ENCODE measurements at regions not wholly inside any gene's neighbourhood (a gene's known extent, or its start where the extent isn't known, plus 50 kb on each side); places are given as distances from the start of the nearest gene placed in this dataset.

DNA sequence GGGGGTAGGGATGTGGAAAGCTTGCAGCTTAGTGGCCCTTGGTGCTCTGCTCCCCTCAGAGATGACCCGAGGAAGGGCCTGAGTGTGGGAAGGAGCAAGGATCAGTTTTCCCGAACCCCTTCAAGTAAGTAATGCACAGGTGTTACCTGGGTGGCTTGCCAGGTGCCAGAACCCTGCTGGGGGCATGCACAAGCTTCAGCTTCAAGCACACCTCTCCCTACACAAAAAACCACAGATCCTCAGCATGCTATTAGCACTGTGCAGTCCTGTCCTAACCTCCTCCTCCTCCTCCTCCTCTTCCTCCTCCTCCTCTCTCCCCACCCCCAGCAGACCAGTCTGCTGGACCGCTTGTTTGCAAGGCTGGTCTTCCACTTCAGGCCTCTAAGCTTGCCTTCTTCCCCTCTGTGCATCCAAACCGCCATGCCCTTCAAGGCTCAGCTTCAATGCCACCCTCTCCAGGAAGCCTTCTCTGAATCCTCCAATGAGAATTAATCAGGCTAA, 114.8 kb downstream of the ACAA2 start:
- Mint-ChIP-seq H3K4me1 (no peaks in the 10 kb centered on the region), H3K9me3 (no peaks in the 10 kb centered on the region), H3K4me3 (no peak overlapping the region), H3K36me3 (no peaks in the 10 kb centered on the region), H3K27ac (no peak overlapping the region), H3K27me3 (peaks cover 3 to 5% of the 10 kb centered on the region in 2 donors)
- no peak for ATAC-seq (replicated peaks in 1 of 4)
- Histone ChIP-seq H3K36me3 (ENCODE audit: control insufficient read depth in 2 of 2, extremely low read depth in 1 of 2, insufficient read depth in 1 of 2, low read length in 1 of 2) (no peaks in the 10 kb centered on the region), H3K27me3 (replicated peaks in 1 of 2; ENCODE audit: control insufficient read depth in 2 of 2, extremely low read depth in 1 of 2, insufficient read depth in 2 of 2, low read length in 1 of 2) (peaks cover 0 to 8% of the 10 kb centered on the region in 2 experiments), H3K4me1 (ENCODE audit: control insufficient read depth in 1 of 2, extremely low read depth in 1 of 2, insufficient read depth in 2 of 2, low read length in 2 of 2) (no peaks in the 10 kb centered on the region), H3K27ac (ENCODE audit: low read length) (no peak overlapping the region), H3K9me3 (no peaks in the 10 kb centered on the region), H3K4me3 (ENCODE audit: control insufficient read depth in 1 of 2, extremely low read depth in 1 of 2, low read length in 1 of 2) (no peak overlapping the region)
- WGBS (ENCODE audit: insufficient coverage): 90% methylated on average over 3 of the region's 4 CpGs
- ChIA-PET POLR2A (no interaction called here), CTCF (no interaction called here)
- no peak for DNase-seq

DNA sequence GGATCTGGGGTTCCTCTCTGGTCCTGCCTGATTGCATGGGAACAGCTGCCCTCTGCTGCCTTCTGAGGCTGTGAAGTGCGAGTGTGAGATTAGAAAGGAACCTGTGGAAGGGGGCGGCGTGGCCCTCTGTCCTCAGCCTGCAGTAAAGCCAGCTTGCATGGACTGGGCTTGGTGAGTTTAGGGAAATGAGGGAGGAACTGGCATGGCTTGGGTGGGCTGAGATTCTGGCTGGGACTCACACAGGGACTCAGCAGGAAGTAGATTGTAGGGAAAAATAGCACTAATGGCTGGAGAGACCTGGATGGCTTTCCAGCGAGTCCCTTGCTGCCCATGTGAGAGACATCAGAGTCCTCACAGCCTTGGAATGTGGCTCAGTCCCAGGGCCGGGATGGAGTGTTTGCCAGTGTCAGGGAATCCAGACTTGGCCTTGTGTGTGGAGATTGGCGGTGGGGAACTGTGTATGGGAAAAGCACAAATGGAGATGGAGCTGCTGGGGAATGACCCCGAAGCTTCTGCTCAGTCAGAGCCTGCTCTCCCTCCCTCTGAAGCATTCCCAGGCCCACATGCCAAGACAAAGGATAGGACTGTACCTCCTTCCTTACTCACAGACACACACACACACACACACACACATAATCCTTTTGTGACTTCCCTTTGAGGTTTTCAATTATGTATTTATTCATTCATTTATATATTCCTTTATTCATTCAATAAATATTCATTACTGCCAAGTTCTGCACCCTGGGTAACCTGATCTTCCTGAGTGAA, 115.4 kb downstream of the ACAA2 start:
- ChIA-PET POLR2A (no interaction called here), CTCF (no interaction called here)
- Mint-ChIP-seq H3K36me3 (no peaks in the 10 kb centered on the region), H3K4me3 (no peak overlapping the region), H3K9me3 (no peaks in the 10 kb centered on the region), H3K27ac (no peak overlapping the region), H3K27me3 (peaks cover 3 to 5% of the 10 kb centered on the region in 2 donors), H3K4me1 (no peaks in the 10 kb centered on the region)
- H3K27ac ChIP-seq (ENCODE audit: low read length): no peak overlapping the region
- no peak overlapping the region for H3K4me3 ChIP-seq (ENCODE audit: control insufficient read depth in 1 of 2, extremely low read depth in 1 of 2, low read length in 1 of 2)
- H3K9me3 ChIP-seq: no peaks in the 10 kb centered on the region
- 85% methylated on average over 4 of the region's 7 CpGs for WGBS (ENCODE audit: insufficient coverage)
- H3K27me3 ChIP-seq (replicated peaks in 1 of 2; ENCODE audit: control insufficient read depth in 2 of 2, extremely low read depth in 1 of 2, insufficient read depth in 2 of 2, low read length in 1 of 2): peaks cover 0 to 8% of the 10 kb centered on the region in 2 experiments
- no peaks in the 10 kb centered on the region for H3K4me1 ChIP-seq (ENCODE audit: control insufficient read depth in 1 of 2, extremely low read depth in 1 of 2, insufficient read depth in 2 of 2, low read length in 2 of 2)
- H3K36me3 ChIP-seq (ENCODE audit: control insufficient read depth in 2 of 2, extremely low read depth in 1 of 2, insufficient read depth in 1 of 2, low read length in 1 of 2): no peaks in the 10 kb centered on the region
- no peak for ATAC-seq (replicated peaks in 1 of 4)
- DNase-seq: no peak

GRCh38 chr18:49697049-49697448, 116.3 kb downstream of the ACAA2 start:
- no peak overlapping the region for H3K4me3 Mint-ChIP-seq
- no peak for ATAC-seq (replicated peaks in 1 of 4)
- Histone ChIP-seq H3K27me3 (replicated peaks in 1 of 2; ENCODE audit: control insufficient read depth in 2 of 2, extremely low read depth in 1 of 2, insufficient read depth in 2 of 2, low read length in 1 of 2) (peaks cover 0 to 8% of the 10 kb centered on the region in 2 experiments), H3K9me3 (no peaks in the 10 kb centered on the region), H3K27ac (ENCODE audit: low read length) (no peak overlapping the region), H3K4me3 (ENCODE audit: control insufficient read depth in 1 of 2, extremely low read depth in 1 of 2, low read length in 1 of 2) (no peak overlapping the region), H3K4me1 (ENCODE audit: control insufficient read depth in 1 of 2, extremely low read depth in 1 of 2, insufficient read depth in 2 of 2, low read length in 2 of 2) (no peaks in the 10 kb centered on the region), H3K36me3 (ENCODE audit: control insufficient read depth in 2 of 2, extremely low read depth in 1 of 2, insufficient read depth in 1 of 2, low read length in 1 of 2) (no peaks in the 10 kb centered on the region)
- no peaks in the 10 kb centered on the region for H3K9me3 Mint-ChIP-seq
- no peak overlapping the region for H3K27ac Mint-ChIP-seq
- no peak for DNase-seq
- H3K27me3 Mint-ChIP-seq: peaks cover 3 to 5% of the 10 kb centered on the region in 2 donors
- H3K4me1 Mint-ChIP-seq: no peaks in the 10 kb centered on the region
- CTCF ChIA-PET: no interaction called here
- no peaks in the 10 kb centered on the region for H3K36me3 Mint-ChIP-seq
- 76% methylated on average over 3 of the region's 4 CpGs for WGBS (ENCODE audit: insufficient coverage)
- POLR2A ChIA-PET: no interaction called here

- H3K27me3 Mint-ChIP-seq: peaks cover 3 to 5% of the 10 kb centered on the region in 2 donors
- Histone ChIP-seq H3K4me1 (ENCODE audit: control insufficient read depth in 1 of 2, extremely low read depth in 1 of 2, insufficient read depth in 2 of 2, low read length in 2 of 2) (peaks cover 0 to 5% of the 10 kb centered on the region in 2 experiments), H3K9me3 (no peaks in the 10 kb centered on the region), H3K27me3 (replicated peaks in 1 of 2; ENCODE audit: control insufficient read depth in 2 of 2, extremely low read depth in 1 of 2, insufficient read depth in 2 of 2, low read length in 1 of 2) (peaks cover 0 to 5% of the 10 kb centered on the region in 2 experiments), H3K27ac (ENCODE audit: low read length) (no peak overlapping the region), H3K36me3 (ENCODE audit: control insufficient read depth in 2 of 2, extremely low read depth in 1 of 2, insufficient read depth in 1 of 2, low read length in 1 of 2) (no peaks in the 10 kb centered on the region), H3K4me3 (ENCODE audit: control insufficient read depth in 1 of 2, extremely low read depth in 1 of 2, low read length in 1 of 2) (no peak overlapping the region)
- no peak for DNase-seq
- no peak for ATAC-seq (replicated peaks in 1 of 4)
- CTCF ChIA-PET: no interaction called here
- peaks cover 5 to 12% (median 8%) of the 10 kb centered on the region in 3 donors for H3K4me1 Mint-ChIP-seq
- no peak overlapping the region for H3K4me3 Mint-ChIP-seq
- WGBS (ENCODE audit: insufficient coverage): no CpG with 5 or more reads among the region's 1 CpG
- H3K36me3 Mint-ChIP-seq: no peaks in the 10 kb centered on the region
- no peak overlapping the region for H3K27ac Mint-ChIP-seq
- no peaks in the 10 kb centered on the region for H3K9me3 Mint-ChIP-seq
- POLR2A ChIA-PET: no interaction called here
Measured at GRCh38 chr18:49694402-49694801, 118.9 kb downstream of the ACAA2 start.

DNA sequence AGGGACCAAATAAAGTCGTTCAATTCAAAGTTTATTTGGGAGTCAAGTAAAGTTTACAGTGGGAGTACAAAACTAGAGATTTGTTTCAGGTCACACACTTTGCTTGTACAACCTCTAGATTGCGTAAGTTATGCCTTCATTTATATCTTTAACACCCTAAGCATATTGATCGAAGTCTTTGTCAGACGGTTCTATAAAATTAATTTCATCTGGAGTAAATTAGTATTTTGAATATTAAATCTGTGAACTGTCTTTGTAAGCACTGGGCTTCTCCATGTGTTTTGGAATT, 119.7 kb downstream of the ACAA2 start:
- CTCF ChIA-PET: no interaction called here
- Histone ChIP-seq H3K9me3 (no peaks in the 10 kb centered on the region), H3K36me3 (ENCODE audit: control insufficient read depth in 2 of 2, extremely low read depth in 1 of 2, insufficient read depth in 1 of 2, low read length in 1 of 2) (no peaks in the 10 kb centered on the region), H3K4me3 (ENCODE audit: control insufficient read depth in 1 of 2, extremely low read depth in 1 of 2, low read length in 1 of 2) (no peak overlapping the region), H3K27me3 (replicated peaks in 1 of 2; ENCODE audit: control insufficient read depth in 2 of 2, extremely low read depth in 1 of 2, insufficient read depth in 2 of 2, low read length in 1 of 2) (peaks cover 0 to 5% of the 10 kb centered on the region in 2 experiments), H3K4me1 (ENCODE audit: control insufficient read depth in 1 of 2, extremely low read depth in 1 of 2, insufficient read depth in 2 of 2, low read length in 2 of 2) (peaks cover 0 to 5% of the 10 kb centered on the region in 2 experiments), H3K27ac (ENCODE audit: low read length) (no peak overlapping the region)
- Mint-ChIP-seq H3K4me3 (no peak overlapping the region), H3K27ac (no peak overlapping the region), H3K4me1 (peaks cover 5 to 12% (median 8%) of the 10 kb centered on the region in 3 donors), H3K9me3 (no peaks in the 10 kb centered on the region), H3K36me3 (no peaks in the 10 kb centered on the region), H3K27me3 (peaks cover 3 to 5% of the 10 kb centered on the region in 2 donors)
- no CpG with 5 or more reads among the region's 4 CpGs for WGBS (ENCODE audit: insufficient coverage)
- ATAC-seq (replicated peaks in 1 of 4) (no peak), DNase-seq (no peak)
- POLR2A ChIA-PET: no interaction called here

DNA sequence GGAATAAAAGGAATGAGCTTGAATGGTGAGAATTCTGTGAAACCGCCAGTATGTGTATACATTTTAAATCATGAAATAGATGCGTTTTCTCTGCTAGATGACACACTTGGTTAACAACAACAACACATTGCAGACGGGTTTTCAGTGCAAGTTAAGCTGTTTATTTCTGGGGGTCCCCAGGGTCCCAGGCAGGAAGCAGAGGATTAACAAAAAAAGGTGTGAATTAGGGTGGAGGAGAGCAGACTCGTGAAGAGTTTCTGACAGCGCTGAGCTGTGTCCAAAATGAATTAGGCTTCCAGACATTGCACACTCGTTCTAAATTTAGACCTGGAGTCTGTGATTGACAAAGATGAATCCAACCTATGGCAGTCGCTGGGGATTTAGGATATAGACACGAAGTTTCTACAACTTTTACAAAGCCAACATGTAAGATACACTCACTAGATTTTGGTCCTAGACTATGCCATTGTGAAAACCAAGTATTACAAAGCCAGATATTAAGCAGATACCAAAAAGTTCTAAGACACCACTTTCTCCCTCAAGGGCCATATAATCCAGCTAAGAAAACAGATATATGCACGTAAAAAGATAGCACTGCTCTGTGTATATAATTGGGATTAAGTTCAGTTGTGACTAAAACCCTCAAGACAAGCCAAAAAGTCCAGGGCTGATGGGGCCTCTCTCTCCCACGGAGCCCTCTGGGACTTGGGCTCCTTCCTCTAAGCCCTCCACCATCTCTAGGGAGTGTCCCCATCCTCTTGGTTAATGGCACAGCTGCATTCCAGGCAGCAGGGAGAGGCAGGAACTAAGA, 120.2 kb downstream of the ACAA2 start:
- WGBS (ENCODE audit: insufficient coverage): 90% methylated on average over 5 of the region's 10 CpGs
- no peaks in the 10 kb centered on the region for H3K9me3 ChIP-seq
- DNase-seq (no peak), ATAC-seq (replicated peaks in 1 of 4) (no peak)
- no peak overlapping the region for H3K4me3 ChIP-seq (ENCODE audit: control insufficient read depth in 1 of 2, extremely low read depth in 1 of 2, low read length in 1 of 2)
- no peaks in the 10 kb centered on the region for H3K9me3 Mint-ChIP-seq
- ChIA-PET CTCF (no interaction called here), POLR2A (no interaction called here)
- no peak overlapping the region for H3K27ac ChIP-seq (ENCODE audit: low read length)
- H3K27ac Mint-ChIP-seq: no peak overlapping the region
- H3K36me3 ChIP-seq (ENCODE audit: control insufficient read depth in 2 of 2, extremely low read depth in 1 of 2, insufficient read depth in 1 of 2, low read length in 1 of 2): no peaks in the 10 kb centered on the region
- peaks cover 5 to 12% (median 8%) of the 10 kb centered on the region in 3 donors for H3K4me1 Mint-ChIP-seq
- H3K27me3 ChIP-seq (replicated peaks in 1 of 2; ENCODE audit: control insufficient read depth in 2 of 2, extremely low read depth in 1 of 2, insufficient read depth in 2 of 2, low read length in 1 of 2): peaks cover 0 to 5% of the 10 kb centered on the region in 2 experiments
- H3K4me1 ChIP-seq (ENCODE audit: control insufficient read depth in 1 of 2, extremely low read depth in 1 of 2, insufficient read depth in 2 of 2, low read length in 2 of 2): peaks cover 0 to 5% of the 10 kb centered on the region in 2 experiments
- no peak overlapping the region for H3K4me3 Mint-ChIP-seq
- H3K27me3 Mint-ChIP-seq: peaks cover 3 to 5% of the 10 kb centered on the region in 2 donors
- H3K36me3 Mint-ChIP-seq: no peaks in the 10 kb centered on the region
